SK-N-SH (cell line): ENCODE measurements at regions not wholly inside any gene's neighbourhood (a gene's known extent, or its start where the extent isn't known, plus 50 kb on each side); places are given as distances from the start of the nearest gene placed in this dataset.

Source experiments
- CTCF ChIA-PET: fragments of 300-600, 350-600 bp; formaldehyde crosslinking; extraction: SDS; loops from one replicate; lab custom pipeline; 2021; lab: Yijun Ruan, JAX
- POLR2A ChIA-PET: fragments of 350-600 bp; sonication (Branson Sonifier 250); formaldehyde crosslinking; extraction: SDS; loops from one replicate; lab custom pipeline; 2020; ENCODE audit warnings: antibody characterized with exemption, inconsistent platforms; lab: Yijun Ruan, JAX
- DNase-seq: peaks from one replicate; pipeline ENCODE4 v3.0.0; 2012
- H2AFZ ChIP-seq: fragments of 200-600 bp; sonication (generic); 2 replicates; pipeline ENCODE4 v1.8.1; 2016; ENCODE audit warnings: antibody characterized with exemption, mild to moderate bottlenecking, low read depth
- H3F3A ChIP-seq: fragments of 200-600 bp; sonication (generic); replicated peaks from 2 replicates; pipeline ENCODE3; 2016; ENCODE audit warnings: antibody characterized with exemption, mild to moderate bottlenecking; ENCODE audit not compliant: insufficient read depth
- H3K27ac ChIP-seq, 2 experiments: fragments of 200-500 bp in 1 of 2; fragments of 200-600 bp in 1 of 2; sonication (Bioruptor generic) in 1 of 2; sonication (generic), shearing (Covaris generic) in 1 of 2; 2 replicates each; pipeline versions ENCODE4 v1.5.1 to v1.6.1; 2014 to 2016; ENCODE audit warnings: low read depth in 2 of 2, inconsistent platforms in 1 of 2, low read length in 1 of 2, mild to moderate bottlenecking in 1 of 2, mixed read lengths in 1 of 2
- H3K27me3 ChIP-seq: fragments of 200-600 bp; sonication (generic), shearing (Covaris generic); 2 replicates; pipeline ENCODE4 v1.6.1; 2016; ENCODE audit warnings: mixed run types; ENCODE audit not compliant: insufficient read depth
- H3K36me3 ChIP-seq, 2 experiments: fragments of 200-500 bp in 1 of 2; fragments of 200-600 bp in 1 of 2; sonication (Bioruptor generic) in 1 of 2; sonication (generic) in 1 of 2; replicated peaks in 1 of 2; 2 replicates each; pipeline versions ENCODE3 to v1.5.1; 2014 to 2016; ENCODE audit warnings: low read length in 1 of 2, mild to moderate bottlenecking in 1 of 2; ENCODE audit not compliant: insufficient read depth in 2 of 2, control insufficient read depth in 1 of 2
- H3K4me1 ChIP-seq, 2 experiments: fragments of 200-500 bp in 1 of 2; fragments of 200-600 bp in 1 of 2; sonication (Bioruptor generic) in 1 of 2; sonication (generic), shearing (Covaris generic) in 1 of 2; 2 replicates each; pipeline versions ENCODE4 v1.5.1 to v1.6.1; 2014 to 2016; ENCODE audit warnings: low read depth in 1 of 2, low read length in 1 of 2, mixed run types in 1 of 2; ENCODE audit not compliant: insufficient read depth in 2 of 2, control insufficient read depth in 1 of 2
- H3K4me2 ChIP-seq: fragments of 200-600 bp; sonication (generic), shearing (Covaris generic); 2 replicates; pipeline ENCODE4 v1.6.1; 2017; ENCODE audit warnings: mixed run types
- H3K4me3 ChIP-seq, 2 experiments: fragments of 200-500 bp in 1 of 2; fragments of 200-600 bp in 1 of 2; sonication (Bioruptor generic) in 1 of 2; sonication (generic), shearing (Covaris generic) in 1 of 2; 2 replicates each; pipeline versions ENCODE4 v1.5.1 to v1.8.1; 2014 to 2016; ENCODE audit warnings: low read depth in 2 of 2, inconsistent platforms in 1 of 2, low read length in 1 of 2, mild to moderate bottlenecking in 1 of 2, mixed read lengths in 1 of 2, moderate library complexity in 1 of 2
- H3K79me2 ChIP-seq: fragments of 200-600 bp; sonication (generic); 2 replicates; pipeline ENCODE4 v1.8.1; 2017; ENCODE audit warnings: mild to moderate bottlenecking; ENCODE audit not compliant: insufficient read depth
- H3K9ac ChIP-seq: fragments of 200-600 bp; sonication (generic); 2 replicates; pipeline ENCODE4 v1.6.1; 2017; ENCODE audit warnings: mixed run types
- H3K9me2 ChIP-seq: fragments of 200-600 bp; sonication (generic); 2 replicates; pipeline ENCODE4 v1.6.1; 2017; ENCODE audit warnings: mixed run types
- H3K9me3 ChIP-seq: fragments of 200-600 bp; sonication (generic); 2 replicates; pipeline ENCODE4 v1.6.1; 2017; ENCODE audit warnings: mixed run types, mild to moderate bottlenecking, moderate library complexity
- H4K20me1 ChIP-seq: fragments of 200-600 bp; sonication (generic); 2 replicates; pipeline ENCODE4 v1.6.1; 2017; ENCODE audit warnings: mild to moderate bottlenecking, mixed run types; ENCODE audit not compliant: insufficient read depth
- CHD2 ChIP-seq: fragments of 150-350 bp; IDR thresholded peaks from 2 replicates; pipeline ENCODE4 v1.6.1; 2018; ENCODE audit warnings: low read length; ENCODE audit not compliant: partially characterized antibody
- EP300 ChIP-seq, 2 experiments: IDR thresholded peaks; 2 replicates each; pipeline versions ENCODE4 v1.4.0 to v1.6.1; 2012; ENCODE audit warnings: borderline replicate concordance in 1 of 2, low read depth in 1 of 2, low read length in 1 of 2
- EZH2phosphoT487 ChIP-seq: fragments of 200-600 bp; sonication (generic); IDR thresholded peaks from 2 replicates; pipeline ENCODE4 v1.6.1; 2017; ENCODE audit warnings: low read depth, mixed run types, mild to moderate bottlenecking, antibody characterized with exemption, moderate library complexity, borderline replicate concordance
- FOXJ3 ChIP-seq: sonication (generic); formaldehyde crosslinking; IDR thresholded peaks from 2 replicates; pipeline ENCODE4 v1.5.1; 2020; ENCODE audit warnings: mild to moderate bottlenecking, missing genetic modification reagents
- FOXM1 ChIP-seq: IDR thresholded peaks from 2 replicates; pipeline ENCODE4 v1.4.0; 2012; ENCODE audit warnings: low read depth, mild to moderate bottlenecking
- GATA2 ChIP-seq: sonication (generic); formaldehyde crosslinking; IDR thresholded peaks from 2 replicates; pipeline ENCODE4 v1.5.0; 2020; ENCODE audit warnings: mild to moderate bottlenecking, missing genetic modification reagents
- JUND ChIP-seq: IDR thresholded peaks from 2 replicates; pipeline ENCODE4 v1.4.0; 2012
- MEF2A ChIP-seq: IDR thresholded peaks from 2 replicates; pipeline ENCODE4 v1.4.0; 2012; ENCODE audit warnings: low read depth, borderline replicate concordance
- RXRA ChIP-seq: IDR thresholded peaks from 2 replicates; pipeline ENCODE4 v1.4.0; 2012; ENCODE audit warnings: low read depth, mild to moderate bottlenecking, borderline replicate concordance
- SIN3A ChIP-seq: IDR thresholded peaks from 2 replicates; pipeline ENCODE4 v1.6.1; 2012; ENCODE audit warnings: low read depth, mild to moderate bottlenecking, low read length, moderate library complexity, borderline replicate concordance
- TAF1 ChIP-seq: IDR thresholded peaks from 2 replicates; pipeline ENCODE4 v1.6.1; 2012; ENCODE audit warnings: low read depth, mild to moderate bottlenecking, low read length, moderate library complexity, borderline replicate concordance
- WGBS: methylation state at CpG from one replicate; pipeline ENCODE4 v1.1.6; 2017; ENCODE audit warnings: low lambda C conversion rate; 5-methylcytosine and 5-hydroxymethylcytosine counted together
- TF ChIP-seq, protein P1 (sequence below): IDR thresholded peaks from 2 replicates; pipeline ENCODE4 v1.6.1; 2012; ENCODE audit warnings: mild to moderate bottlenecking, low read depth, low read length, moderate library complexity
- TF ChIP-seq, protein P2 (sequence below): IDR thresholded peaks from 2 replicates; pipeline ENCODE4 v1.4.0; 2012; ENCODE audit warnings: low read depth, borderline replicate concordance
- TF ChIP-seq, protein P3 (sequence below): fragments of 200-600 bp; sonication (generic); IDR thresholded peaks from 2 replicates; pipeline ENCODE4 v1.6.1; 2017; ENCODE audit warnings: antibody characterized with exemption, mild to moderate bottlenecking, moderate library complexity

DNA sequence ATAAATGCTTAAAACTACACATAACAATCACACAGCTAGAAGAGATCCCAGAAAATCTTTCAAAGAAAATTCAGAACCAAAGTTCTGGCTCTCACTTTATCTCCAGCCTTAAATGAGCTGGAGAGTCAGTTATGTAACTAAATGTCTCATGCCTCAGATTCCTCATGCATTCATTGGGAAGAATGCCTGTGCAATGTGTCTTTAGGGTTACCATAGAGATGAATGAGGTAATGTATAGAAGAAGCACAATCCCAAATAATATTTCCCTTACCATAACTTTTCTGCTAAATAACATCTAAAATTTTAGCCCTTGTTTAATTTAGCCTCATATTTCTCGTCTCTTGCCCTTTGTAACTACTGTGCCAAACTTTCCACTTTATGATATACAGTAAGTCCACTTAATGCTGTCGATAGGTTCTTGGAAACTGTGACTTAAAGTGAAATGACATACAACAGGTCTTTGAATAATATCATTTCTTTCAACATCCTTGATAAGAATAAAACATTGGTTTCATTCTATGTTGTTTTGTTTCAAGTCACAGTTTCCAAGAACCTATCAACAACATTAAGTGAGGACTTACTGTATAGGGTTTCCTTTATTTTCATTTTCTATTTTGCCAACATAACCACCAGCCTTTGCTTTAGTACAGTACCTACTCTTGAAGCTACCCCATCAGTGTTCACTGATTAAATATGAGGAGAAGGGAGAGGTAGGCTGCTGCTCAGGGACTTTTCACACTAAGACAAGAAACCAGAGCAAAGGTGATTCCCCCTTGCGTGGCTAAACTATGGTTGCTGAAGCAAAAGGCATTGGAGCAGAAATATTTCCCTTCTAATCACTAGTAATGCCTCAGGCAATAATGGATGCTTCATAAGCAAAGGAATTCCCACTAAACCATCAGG lies 295.7 kb upstream of the PTGER4 start (continued):
- TF ChIP-seq, protein P1, sequence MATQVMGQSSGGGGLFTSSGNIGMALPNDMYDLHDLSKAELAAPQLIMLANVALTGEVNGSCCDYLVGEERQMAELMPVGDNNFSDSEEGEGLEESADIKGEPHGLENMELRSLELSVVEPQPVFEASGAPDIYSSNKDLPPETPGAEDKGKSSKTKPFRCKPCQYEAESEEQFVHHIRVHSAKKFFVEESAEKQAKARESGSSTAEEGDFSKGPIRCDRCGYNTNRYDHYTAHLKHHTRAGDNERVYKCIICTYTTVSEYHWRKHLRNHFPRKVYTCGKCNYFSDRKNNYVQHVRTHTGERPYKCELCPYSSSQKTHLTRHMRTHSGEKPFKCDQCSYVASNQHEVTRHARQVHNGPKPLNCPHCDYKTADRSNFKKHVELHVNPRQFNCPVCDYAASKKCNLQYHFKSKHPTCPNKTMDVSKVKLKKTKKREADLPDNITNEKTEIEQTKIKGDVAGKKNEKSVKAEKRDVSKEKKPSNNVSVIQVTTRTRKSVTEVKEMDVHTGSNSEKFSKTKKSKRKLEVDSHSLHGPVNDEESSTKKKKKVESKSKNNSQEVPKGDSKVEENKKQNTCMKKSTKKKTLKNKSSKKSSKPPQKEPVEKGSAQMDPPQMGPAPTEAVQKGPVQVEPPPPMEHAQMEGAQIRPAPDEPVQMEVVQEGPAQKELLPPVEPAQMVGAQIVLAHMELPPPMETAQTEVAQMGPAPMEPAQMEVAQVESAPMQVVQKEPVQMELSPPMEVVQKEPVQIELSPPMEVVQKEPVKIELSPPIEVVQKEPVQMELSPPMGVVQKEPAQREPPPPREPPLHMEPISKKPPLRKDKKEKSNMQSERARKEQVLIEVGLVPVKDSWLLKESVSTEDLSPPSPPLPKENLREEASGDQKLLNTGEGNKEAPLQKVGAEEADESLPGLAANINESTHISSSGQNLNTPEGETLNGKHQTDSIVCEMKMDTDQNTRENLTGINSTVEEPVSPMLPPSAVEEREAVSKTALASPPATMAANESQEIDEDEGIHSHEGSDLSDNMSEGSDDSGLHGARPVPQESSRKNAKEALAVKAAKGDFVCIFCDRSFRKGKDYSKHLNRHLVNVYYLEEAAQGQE, result no peak
- TF ChIP-seq GATA2 (CRISPR knock-in tag) (no peak), FOXJ3 (CRISPR knock-in tag) (no peak)

DNA sequence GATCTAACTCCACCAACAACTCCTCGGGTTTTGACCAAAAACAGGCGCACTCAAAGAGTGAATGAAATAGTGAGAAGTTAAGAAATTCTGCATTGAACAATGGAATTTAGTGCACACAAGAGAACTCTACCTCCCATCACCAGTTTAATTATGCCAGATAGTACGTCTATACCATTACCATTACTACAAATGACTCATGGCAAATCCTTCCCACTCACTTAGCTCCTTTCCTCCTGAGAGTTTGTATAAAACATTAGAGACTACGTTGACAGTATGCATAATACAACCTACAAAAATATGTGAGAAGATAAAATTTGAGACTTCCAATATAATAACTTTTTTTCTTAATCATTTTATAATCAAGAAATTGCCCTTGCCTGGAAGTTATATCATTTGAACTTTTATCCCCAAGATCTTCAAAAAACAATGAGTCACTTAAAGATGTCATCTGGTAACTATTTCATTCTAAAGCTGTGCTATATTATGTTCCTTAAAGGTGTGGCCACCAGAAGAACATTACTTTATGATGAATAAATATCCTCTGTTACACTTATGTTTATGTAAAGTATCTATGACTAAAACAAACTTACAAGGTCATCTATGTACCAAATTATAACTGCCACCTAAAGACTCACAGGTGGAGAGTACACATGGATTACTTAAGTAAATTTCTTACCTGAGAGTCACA lies 297.9 kb upstream of the PTGER4 start:
- Histone ChIP-seq H3K9me3 (no peaks in the 10 kb centered on the region), H3K79me2 (no peaks in the 10 kb centered on the region), H3F3A (no peaks in the 10 kb centered on the region), H3K4me2 (no peak overlapping the region), H3K4me3 (no peak overlapping the region), H3K27ac (no peak overlapping the region), H3K9ac (no peak overlapping the region), H3K4me1 (no peaks in the 10 kb centered on the region), H4K20me1 (no peaks in the 10 kb centered on the region), H3K36me3 (no peaks in the 10 kb centered on the region), H3K9me2 (no peaks in the 10 kb centered on the region), H3K27me3 (no peaks in the 10 kb centered on the region), H2AFZ (no peak overlapping the region)
- no peak for TF ChIP-seq EP300 (IDR thresholded peaks at IDR 0.05; ENCODE audit: borderline replicate concordance in 1 of 2, low read depth in 1 of 2, low read length in 1 of 2)
- TF ChIP-seq FOXM1, result no peak
- TF ChIP-seq EZH2phosphoT487, result no peak
- TF ChIP-seq RXRA, result no peak
- TF ChIP-seq MEF2A, result no peak
- no peak for TF ChIP-seq TAF1
- TF ChIP-seq, protein P2, sequence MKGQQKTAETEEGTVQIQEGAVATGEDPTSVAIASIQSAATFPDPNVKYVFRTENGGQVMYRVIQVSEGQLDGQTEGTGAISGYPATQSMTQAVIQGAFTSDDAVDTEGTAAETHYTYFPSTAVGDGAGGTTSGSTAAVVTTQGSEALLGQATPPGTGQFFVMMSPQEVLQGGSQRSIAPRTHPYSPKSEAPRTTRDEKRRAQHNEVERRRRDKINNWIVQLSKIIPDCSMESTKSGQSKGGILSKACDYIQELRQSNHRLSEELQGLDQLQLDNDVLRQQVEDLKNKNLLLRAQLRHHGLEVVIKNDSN, result no peak
- TF ChIP-seq, protein P3, sequence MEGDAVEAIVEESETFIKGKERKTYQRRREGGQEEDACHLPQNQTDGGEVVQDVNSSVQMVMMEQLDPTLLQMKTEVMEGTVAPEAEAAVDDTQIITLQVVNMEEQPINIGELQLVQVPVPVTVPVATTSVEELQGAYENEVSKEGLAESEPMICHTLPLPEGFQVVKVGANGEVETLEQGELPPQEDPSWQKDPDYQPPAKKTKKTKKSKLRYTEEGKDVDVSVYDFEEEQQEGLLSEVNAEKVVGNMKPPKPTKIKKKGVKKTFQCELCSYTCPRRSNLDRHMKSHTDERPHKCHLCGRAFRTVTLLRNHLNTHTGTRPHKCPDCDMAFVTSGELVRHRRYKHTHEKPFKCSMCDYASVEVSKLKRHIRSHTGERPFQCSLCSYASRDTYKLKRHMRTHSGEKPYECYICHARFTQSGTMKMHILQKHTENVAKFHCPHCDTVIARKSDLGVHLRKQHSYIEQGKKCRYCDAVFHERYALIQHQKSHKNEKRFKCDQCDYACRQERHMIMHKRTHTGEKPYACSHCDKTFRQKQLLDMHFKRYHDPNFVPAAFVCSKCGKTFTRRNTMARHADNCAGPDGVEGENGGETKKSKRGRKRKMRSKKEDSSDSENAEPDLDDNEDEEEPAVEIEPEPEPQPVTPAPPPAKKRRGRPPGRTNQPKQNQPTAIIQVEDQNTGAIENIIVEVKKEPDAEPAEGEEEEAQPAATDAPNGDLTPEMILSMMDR, result no peak
- TF ChIP-seq SIN3A, result no peak
- no peak for TF ChIP-seq JUND
- TF ChIP-seq CHD2, result no peak
- ChIA-PET CTCF (no interaction called here), POLR2A (no interaction called here)
- DNase-seq, result no peak
- 5% methylated on average over 4 of the region's 4 CpGs for WGBS
